T-cell (primary cell): ENCODE measurements at regions not wholly inside any gene's neighbourhood (a gene's known extent, or its start where the extent isn't known, plus 50 kb on each side); places are given as distances from the start of the nearest gene placed in this dataset.

Source experiments
- ATAC-seq, 4 experiments: fragments of 200-7000 bp in 3 of 4; fragments of 150-1000 bp in 1 of 4; cut with Tn5 transposase; replicated peaks in 1 of 4; 1 replicate in 3 of 4; 2 replicates in 1 of 4; pipeline ENCODE4 v1.10.0; 2021; ENCODE audit warnings: moderate library complexity in 3 of 4, mild to moderate bottlenecking in 2 of 4, moderate number of reproducible peaks in 1 of 4
- CTCF ChIA-PET, 2 donors: fragments of 300-600 bp; sonication (Branson Sonifier 250); formaldehyde crosslinking; loops; one replicate each; lab custom pipeline; 2022; ENCODE audit warnings: antibody characterized with exemption in 2 of 2; lab: Charles Lee
- POLR2A ChIA-PET, 2 donors: fragments of 300-600 bp; sonication (Branson Sonifier 250); formaldehyde crosslinking; loops; one replicate each; lab custom pipeline; 2022; ENCODE audit warnings: antibody characterized with exemption in 2 of 2; lab: Charles Lee
- DNase-seq, 35 experiments: peaks; one replicate each; pipeline versions ENCODE4 v3.0.0 to v3.0.0-alpha.2; 2013 to 2023
- H3K27ac ChIP-seq: one replicate; pipeline ENCODE4 v1.5.1; 2013; ENCODE audit warnings: low read length
- H3K27me3 ChIP-seq, 2 experiments: replicated peaks in 1 of 2; 1 replicate in 1 of 2; 2 replicates in 1 of 2; pipeline versions ENCODE4 v1.6.1 to v1.7.0; 2013; ENCODE audit warnings: low read length in 1 of 2, mixed read lengths in 1 of 2; ENCODE audit not compliant: control insufficient read depth in 2 of 2, insufficient read depth in 2 of 2; ENCODE audit errors: extremely low read depth in 1 of 2
- H3K36me3 ChIP-seq, 2 donors: 1 replicate in 1 of 2; 2 replicates in 1 of 2; pipeline versions ENCODE4 v1.6.1 to v1.7.0; 2013; ENCODE audit warnings: low read length in 1 of 2; ENCODE audit not compliant: control insufficient read depth in 2 of 2, insufficient read depth in 1 of 2; ENCODE audit errors: extremely low read depth in 1 of 2
- H3K4me1 ChIP-seq, 2 experiments: 1 replicate in 1 of 2; 2 replicates in 1 of 2; pipeline versions ENCODE4 v1.6.1 to v1.7.0; 2013; ENCODE audit warnings: low read length in 2 of 2, mixed read lengths in 1 of 2; ENCODE audit not compliant: insufficient read depth in 2 of 2, control insufficient read depth in 1 of 2; ENCODE audit errors: extremely low read depth in 1 of 2
- H3K4me3 ChIP-seq, 2 donors: 1 replicate in 1 of 2; 2 replicates in 1 of 2; pipeline versions ENCODE4 v1.5.1 to v1.7.0; 2013; ENCODE audit warnings: mild to moderate bottlenecking in 2 of 2, low read length in 1 of 2, moderate library complexity in 1 of 2; ENCODE audit not compliant: control insufficient read depth in 1 of 2; ENCODE audit errors: extremely low read depth in 1 of 2
- H3K9me3 ChIP-seq: 2 replicates; pipeline ENCODE4 v1.7.0; 2013
- H3K27ac Mint-ChIP-seq, 2 donors: one replicate each; pipeline ENCODE4 v1.8.0; 2020 to 2021; ENCODE audit warnings: mild to moderate bottlenecking in 2 of 2, mixed read lengths in 2 of 2
- H3K27me3 Mint-ChIP-seq, 2 donors: one replicate each; pipeline ENCODE4 v1.8.0; 2021 to 2022; ENCODE audit warnings: mixed read lengths in 2 of 2
- H3K36me3 Mint-ChIP-seq: one replicate; pipeline ENCODE4 v1.8.0; 2021; ENCODE audit warnings: mixed read lengths
- H3K4me1 Mint-ChIP-seq, 3 donors: one replicate each; pipeline ENCODE4 v1.8.0; 2020 to 2022; ENCODE audit warnings: mixed read lengths in 3 of 3, mild to moderate bottlenecking in 1 of 3
- H3K4me3 Mint-ChIP-seq, 3 donors: one replicate each; pipeline ENCODE4 v1.8.0; 2020 to 2022; ENCODE audit warnings: mild to moderate bottlenecking in 3 of 3, mixed read lengths in 3 of 3, moderate library complexity in 3 of 3
- H3K9me3 Mint-ChIP-seq, 3 donors: one replicate each; pipeline ENCODE4 v1.8.0; 2020 to 2022; ENCODE audit warnings: mixed read lengths in 3 of 3
- WGBS: methylation state at CpG from one replicate; pipeline ENCODE4 v1.1.5; 2013; ENCODE audit warnings: missing lambda C conversion rate; ENCODE audit not compliant: insufficient coverage; 5-methylcytosine and 5-hydroxymethylcytosine counted together

DNA sequence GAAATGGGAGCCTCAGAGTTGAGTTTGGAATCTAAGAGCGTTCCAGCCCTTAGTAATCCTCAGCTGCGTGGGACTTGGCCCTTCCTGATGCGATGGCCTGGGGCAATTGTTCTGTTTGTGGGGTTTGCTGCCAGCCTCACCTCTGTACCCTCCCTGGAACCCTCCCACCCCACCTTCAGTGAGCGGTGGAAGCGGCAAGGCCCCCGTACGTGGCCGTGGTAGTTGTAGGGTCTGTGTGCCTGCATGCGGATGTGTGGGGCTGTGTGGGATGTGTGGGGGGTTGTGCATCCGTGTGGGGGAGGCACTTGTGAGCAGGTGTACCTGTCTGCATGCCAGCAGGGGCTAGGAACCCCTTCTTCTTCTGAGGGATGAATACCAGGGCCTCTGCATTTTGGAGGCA, 65.4 kb upstream of the ADRA2C start:
- no peaks in the 10 kb centered on the region for H3K4me1 Mint-ChIP-seq
- CTCF ChIA-PET, result no interaction called here
- Histone ChIP-seq H3K4me1 (no peaks in the 10 kb centered on the region), H3K4me3 (no peak overlapping the region), H3K27me3 (peaks cover 0 to 62% of the 10 kb centered on the region in 2 experiments), H3K27ac (no peak overlapping the region), H3K9me3 (no peaks in the 10 kb centered on the region), H3K36me3 (no peaks in the 10 kb centered on the region)
- peaks cover 6% of the 10 kb centered on the region for H3K36me3 Mint-ChIP-seq
- H3K27ac Mint-ChIP-seq, result no peak overlapping the region
- POLR2A ChIA-PET, result no interaction called here
- ATAC-seq (no peak), DNase-seq (no peak)
- H3K27me3 Mint-ChIP-seq, result peaks cover 38 to 48% of the 10 kb centered on the region in 2 donors
- 60% methylated on average over 2 of the region's 10 CpGs for WGBS
- no peak overlapping the region for H3K4me3 Mint-ChIP-seq
- H3K9me3 Mint-ChIP-seq, result peaks cover 7 to 18% (median 8%) of the 10 kb centered on the region in 3 donors

DNA sequence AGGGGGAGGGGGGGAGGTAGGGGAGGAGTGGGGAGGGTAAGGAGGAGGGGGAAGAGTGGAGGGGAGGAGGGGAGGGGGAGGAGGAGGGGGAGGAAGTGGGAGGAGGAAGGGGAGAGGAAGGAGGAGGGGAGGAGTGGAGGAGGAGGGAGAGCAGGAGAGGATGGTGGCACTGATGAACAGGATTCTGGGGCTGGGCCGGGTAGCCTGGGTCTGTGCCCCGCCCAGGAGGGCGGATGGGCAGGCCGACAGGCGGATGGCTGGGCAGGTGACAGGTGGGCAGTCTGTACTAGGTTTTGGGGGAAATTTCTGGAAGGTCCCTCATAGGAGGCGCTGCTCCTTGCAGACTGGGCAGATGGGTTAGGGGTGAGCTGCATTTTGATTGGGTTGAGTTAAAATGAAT, 66.0 kb upstream of the ADRA2C start:
- Mint-ChIP-seq H3K27me3 (peaks cover 37 to 47% of the 10 kb centered on the region in 2 donors), H3K27ac (no peak overlapping the region), H3K9me3 (peaks cover 7 to 18% (median 8%) of the 10 kb centered on the region in 3 donors), H3K4me3 (no peak overlapping the region), H3K36me3 (peaks cover 6% of the 10 kb centered on the region), H3K4me1 (no peaks in the 10 kb centered on the region)
- Histone ChIP-seq H3K27me3 (peaks cover 0 to 58% of the 10 kb centered on the region in 2 experiments), H3K9me3 (no peaks in the 10 kb centered on the region), H3K4me1 (no peaks in the 10 kb centered on the region), H3K27ac (no peak overlapping the region), H3K36me3 (no peaks in the 10 kb centered on the region), H3K4me3 (no peak overlapping the region)
- ATAC-seq (no peak), DNase-seq (no peak)
- CTCF ChIA-PET, result no interaction called here
- 76% methylated on average over 6 of the region's 6 CpGs for WGBS
- POLR2A ChIA-PET, result no interaction called here

DNA sequence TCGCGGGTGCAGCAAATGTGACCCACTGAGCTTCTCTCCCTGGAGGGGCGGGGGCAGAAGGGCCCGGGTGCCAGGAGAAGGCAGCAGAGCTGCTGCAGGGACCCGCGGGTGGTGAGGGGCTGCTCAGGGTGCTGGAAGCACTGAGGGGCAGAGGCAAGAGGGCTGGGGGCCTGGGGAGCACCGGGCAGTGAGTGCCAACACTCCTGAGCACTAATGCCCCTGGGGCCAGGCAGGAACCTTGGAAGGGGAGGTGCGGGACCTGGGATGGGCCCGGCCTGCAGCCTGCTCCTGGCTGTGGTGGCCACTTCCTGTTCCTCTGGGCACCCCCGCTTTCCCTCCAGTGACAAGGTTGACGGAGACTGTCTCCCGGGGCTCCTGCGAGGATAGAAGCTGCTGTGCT, 66.5 kb upstream of the ADRA2C start:
- H3K27me3 ChIP-seq, result peaks cover 0 to 55% of the 10 kb centered on the region in 2 experiments
- H3K9me3 Mint-ChIP-seq, result peaks cover 7 to 18% (median 8%) of the 10 kb centered on the region in 3 donors
- H3K4me3 Mint-ChIP-seq, result no peak overlapping the region
- DNase-seq (no peak), ATAC-seq (no peak)
- ChIA-PET CTCF (no interaction called here), POLR2A (no interaction called here)
- no peaks in the 10 kb centered on the region for H3K9me3 ChIP-seq
- H3K4me1 ChIP-seq, result no peaks in the 10 kb centered on the region
- peaks cover 42 to 47% of the 10 kb centered on the region in 2 donors for H3K27me3 Mint-ChIP-seq
- 70% methylated on average over 12 of the region's 13 CpGs for WGBS
- H3K27ac Mint-ChIP-seq, result no peak overlapping the region
- H3K36me3 ChIP-seq, result no peaks in the 10 kb centered on the region
- no peak overlapping the region for H3K4me3 ChIP-seq
- H3K36me3 Mint-ChIP-seq, result peaks cover 6% of the 10 kb centered on the region
- H3K27ac ChIP-seq, result no peak overlapping the region
- H3K4me1 Mint-ChIP-seq, result no peaks in the 10 kb centered on the region

DNA sequence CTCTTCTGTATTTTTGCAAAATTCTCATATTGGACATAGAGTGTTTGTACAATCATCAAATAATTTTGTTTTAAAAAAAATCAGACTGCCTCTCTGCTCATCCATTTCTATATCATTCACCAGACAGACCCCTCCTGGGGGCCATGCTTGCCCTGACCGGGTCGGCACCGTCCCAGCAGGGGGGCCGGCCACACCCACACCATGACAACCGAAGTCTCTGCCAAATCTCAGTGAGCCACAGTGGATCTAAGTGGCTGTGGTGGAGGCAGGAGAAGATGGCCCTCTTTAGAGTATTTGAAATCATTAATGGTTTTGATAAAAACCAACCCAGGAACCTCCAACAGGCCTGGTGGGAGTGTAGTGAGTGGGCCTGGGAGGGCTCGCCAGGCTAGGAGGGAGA, 66.9 kb upstream of the ADRA2C start:
- CTCF ChIA-PET, result no interaction called here
- no CpG with 5 or more reads among the region's 6 CpGs for WGBS
- no peak overlapping the region for H3K4me3 Mint-ChIP-seq
- DNase-seq (no peak), ATAC-seq (no peak)
- Histone ChIP-seq H3K4me1 (no peaks in the 10 kb centered on the region), H3K36me3 (no peaks in the 10 kb centered on the region), H3K27ac (no peak overlapping the region), H3K4me3 (no peak overlapping the region), H3K27me3 (peaks cover 0 to 54% of the 10 kb centered on the region in 2 experiments), H3K9me3 (no peaks in the 10 kb centered on the region)
- H3K27ac Mint-ChIP-seq, result no peak overlapping the region
- H3K27me3 Mint-ChIP-seq, result peaks cover 39 to 43% of the 10 kb centered on the region in 2 donors
- peaks cover 7 to 18% (median 8%) of the 10 kb centered on the region in 3 donors for H3K9me3 Mint-ChIP-seq
- POLR2A ChIA-PET, result no interaction called here
- no peaks in the 10 kb centered on the region for H3K4me1 Mint-ChIP-seq
- H3K36me3 Mint-ChIP-seq, result peaks cover 6% of the 10 kb centered on the region

DNA sequence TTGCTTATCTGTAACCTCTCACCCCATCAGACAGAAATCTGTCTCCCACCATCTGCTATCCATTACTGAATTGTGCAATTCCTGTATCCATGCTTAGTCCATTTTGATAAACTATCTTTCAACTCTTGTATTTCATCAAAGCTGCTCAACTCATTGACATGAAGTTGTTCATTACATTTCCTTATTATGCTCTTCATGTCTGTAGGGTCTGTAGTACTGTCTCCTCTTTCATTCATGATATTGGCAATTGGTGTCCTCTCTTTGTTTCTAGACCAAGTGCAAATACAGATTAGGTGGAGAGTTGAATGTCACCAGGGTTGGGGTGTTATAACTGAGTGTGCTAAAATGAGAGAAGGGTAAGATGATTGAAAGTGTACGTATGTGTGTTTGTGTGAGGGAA, 69.2 kb upstream of the ADRA2C start:
- ChIA-PET POLR2A (no interaction called here), CTCF (no interaction called here)
- Mint-ChIP-seq H3K4me3 (no peak overlapping the region), H3K27ac (no peak overlapping the region), H3K4me1 (no peaks in the 10 kb centered on the region), H3K36me3 (peaks cover 6% of the 10 kb centered on the region), H3K9me3 (peaks cover 7 to 18% (median 8%) of the 10 kb centered on the region in 3 donors), H3K27me3 (peaks cover 35 to 38% of the 10 kb centered on the region in 2 donors)
- DNase-seq (no peak), ATAC-seq (no peak)
- Histone ChIP-seq H3K4me1 (no peaks in the 10 kb centered on the region), H3K4me3 (no peak overlapping the region), H3K27ac (no peak overlapping the region), H3K36me3 (no peaks in the 10 kb centered on the region), H3K9me3 (no peaks in the 10 kb centered on the region), H3K27me3 (peaks cover 0 to 32% of the 10 kb centered on the region in 2 experiments)
- 82% methylated on average over 1 of the region's 1 CpG for WGBS

DNA sequence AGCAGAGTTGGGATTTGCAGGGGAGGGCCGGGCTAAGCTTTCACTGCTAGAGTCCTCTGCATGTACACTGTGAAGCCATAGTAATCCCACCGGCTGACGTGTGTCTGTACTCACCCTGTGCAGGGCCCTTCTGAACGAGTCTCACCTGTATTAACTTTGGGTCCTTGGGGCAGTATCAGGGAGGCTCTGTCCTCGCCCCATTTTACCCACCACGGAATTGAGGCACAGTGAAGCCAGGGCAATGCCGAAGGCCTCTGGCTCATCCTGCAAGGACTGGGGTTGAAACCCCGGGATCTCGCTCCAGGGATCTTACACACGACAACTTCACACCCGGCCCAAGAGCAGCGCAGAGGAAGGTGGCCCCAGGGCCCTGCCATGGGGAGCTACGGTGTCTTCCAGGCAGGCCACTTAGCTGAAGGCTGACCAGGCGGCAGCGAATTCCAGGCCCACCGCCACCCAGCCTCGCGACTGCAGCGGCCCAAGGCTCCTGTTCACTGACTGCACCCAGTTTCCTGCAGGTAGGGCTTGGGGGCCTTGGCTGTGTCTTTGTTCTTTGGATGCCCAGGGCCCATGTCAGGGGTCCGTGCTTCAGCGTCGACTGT, 75.5 kb upstream of the ADRA2C start:
- ATAC-seq, result no peak
- Mint-ChIP-seq H3K4me3 (no peak overlapping the region), H3K27me3 (peaks cover 0 to 6% of the 10 kb centered on the region in 2 donors), H3K27ac (no peak overlapping the region), H3K36me3 (no peaks in the 10 kb centered on the region), H3K4me1 (no peaks in the 10 kb centered on the region), H3K9me3 (no peaks in the 10 kb centered on the region)
- H3K4me3 ChIP-seq, result no peak overlapping the region
- no peak for DNase-seq
- ChIA-PET POLR2A (no interaction called here), CTCF (no interaction called here)
- H3K9me3 ChIP-seq, result no peaks in the 10 kb centered on the region
- H3K36me3 ChIP-seq, result no peaks in the 10 kb centered on the region
- peaks cover 0 to 8% of the 10 kb centered on the region in 2 experiments for H3K27me3 ChIP-seq
- no peaks in the 10 kb centered on the region for H3K4me1 ChIP-seq
- 85% methylated on average over 19 of the region's 22 CpGs for WGBS
- no peak overlapping the region for H3K27ac ChIP-seq
